PC-3 (cell line): ENCODE measurements at regions not wholly inside any gene's neighbourhood (a gene's known extent, or its start where the extent isn't known, plus 50 kb on each side); places are given as distances from the start of the nearest gene placed in this dataset.

ENCODE experiments used
- EZH2phosphoT487 ChIP-seq: fragments of 300-600 bp; sonication (generic); IDR thresholded peaks from 2 replicates; pipeline ENCODE4 v1.6.1; 2018; ENCODE audit warnings: mild to moderate bottlenecking, antibody characterized with exemption, low read length, borderline replicate concordance
- TF ChIP-seq, protein P1 (sequence below): fragments of 300-600 bp; sonication (generic); conservative IDR thresholded peaks from 2 replicates; pipeline ENCODE4 v1.5.1; 2017; ENCODE audit warnings: antibody characterized with exemption, low read depth, mild to moderate bottlenecking, low read length

DNA sequence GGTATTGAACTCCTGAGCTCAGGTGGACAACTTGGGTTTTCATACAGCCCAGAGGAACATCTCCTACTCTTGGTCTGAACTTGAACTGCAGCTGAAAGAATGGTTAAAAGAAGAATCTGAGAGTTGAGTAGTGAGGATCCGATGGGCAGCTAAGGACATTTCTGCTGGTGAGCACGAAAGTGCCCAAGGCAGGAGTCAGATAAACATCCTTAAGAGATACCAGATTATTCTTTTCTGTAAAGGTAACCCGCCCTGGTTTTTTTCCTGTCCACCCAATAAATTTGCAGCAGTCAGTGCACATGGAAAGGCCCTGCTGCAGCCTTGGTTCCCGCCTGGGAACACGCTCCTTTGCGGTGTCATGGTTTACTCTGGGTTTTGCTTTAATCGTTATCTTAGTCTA lies 78.4 kb upstream of the ARHGEF7 start:
- TF ChIP-seq, protein P1, sequence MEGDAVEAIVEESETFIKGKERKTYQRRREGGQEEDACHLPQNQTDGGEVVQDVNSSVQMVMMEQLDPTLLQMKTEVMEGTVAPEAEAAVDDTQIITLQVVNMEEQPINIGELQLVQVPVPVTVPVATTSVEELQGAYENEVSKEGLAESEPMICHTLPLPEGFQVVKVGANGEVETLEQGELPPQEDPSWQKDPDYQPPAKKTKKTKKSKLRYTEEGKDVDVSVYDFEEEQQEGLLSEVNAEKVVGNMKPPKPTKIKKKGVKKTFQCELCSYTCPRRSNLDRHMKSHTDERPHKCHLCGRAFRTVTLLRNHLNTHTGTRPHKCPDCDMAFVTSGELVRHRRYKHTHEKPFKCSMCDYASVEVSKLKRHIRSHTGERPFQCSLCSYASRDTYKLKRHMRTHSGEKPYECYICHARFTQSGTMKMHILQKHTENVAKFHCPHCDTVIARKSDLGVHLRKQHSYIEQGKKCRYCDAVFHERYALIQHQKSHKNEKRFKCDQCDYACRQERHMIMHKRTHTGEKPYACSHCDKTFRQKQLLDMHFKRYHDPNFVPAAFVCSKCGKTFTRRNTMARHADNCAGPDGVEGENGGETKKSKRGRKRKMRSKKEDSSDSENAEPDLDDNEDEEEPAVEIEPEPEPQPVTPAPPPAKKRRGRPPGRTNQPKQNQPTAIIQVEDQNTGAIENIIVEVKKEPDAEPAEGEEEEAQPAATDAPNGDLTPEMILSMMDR: no peak
- no peak for TF ChIP-seq EZH2phosphoT487
